Stimulated activated CD8-positive, alpha-beta memory T cell treated with anti-CD3 and anti-CD28 coated beads, Interleukin-2, amount 100 ng/mL, for 1 hour (primary cell): ENCODE measurements at regions not wholly inside any gene's neighbourhood (a gene's known extent, or its start where the extent isn't known, plus 50 kb on each side); places are given as distances from the start of the nearest gene placed in this dataset.

Source experiments
- DNase-seq, 2 donors: peaks; one replicate each; pipeline ENCODE4 v3.0.0-alpha.2; 2020; ENCODE audit warnings: low read depth in 2 of 2

DNA sequence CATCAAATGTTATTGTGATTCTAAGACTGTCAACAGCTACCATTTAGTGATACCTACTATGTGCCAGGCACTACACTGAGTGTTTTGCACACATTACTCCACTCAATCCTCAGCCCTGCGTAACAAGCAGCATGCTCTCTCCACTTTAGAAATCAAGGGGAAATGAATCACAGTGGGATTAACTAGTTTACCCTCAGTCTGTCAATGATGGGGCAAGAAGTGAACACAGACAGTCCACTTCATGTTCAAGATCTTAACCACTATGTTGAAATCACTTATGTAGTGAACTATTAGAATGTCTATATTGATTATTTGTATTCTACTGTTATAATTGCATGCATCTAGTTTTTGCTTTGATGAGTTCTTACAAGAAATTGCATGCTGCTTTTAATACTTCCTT lies 165.3 kb downstream of the LTN1 start:
- DNase-seq: no peak

DNA sequence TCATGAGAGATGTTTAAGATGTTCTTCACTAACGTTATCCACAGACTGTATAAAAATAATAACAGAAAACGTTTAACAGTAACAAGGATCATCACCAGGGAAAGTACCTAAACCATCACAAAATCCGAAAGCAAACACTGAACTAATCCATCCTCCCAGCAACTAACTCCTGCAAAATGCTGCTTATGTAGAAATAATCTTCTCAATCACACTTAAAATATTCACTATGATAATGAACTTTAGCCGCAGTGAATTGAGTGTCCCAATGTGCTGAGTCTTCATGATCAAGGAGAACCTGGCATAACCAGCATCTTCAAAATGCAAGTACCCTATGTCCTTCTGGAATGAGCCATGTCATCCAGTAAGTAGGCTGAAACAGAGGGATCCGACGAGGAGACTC lies 166.1 kb downstream of the LTN1 start:
- DNase-seq: no peak

GRCh38 chr21:28826021-28826420 lies 166.7 kb downstream of the LTN1 start:
- no peak for DNase-seq

DNA sequence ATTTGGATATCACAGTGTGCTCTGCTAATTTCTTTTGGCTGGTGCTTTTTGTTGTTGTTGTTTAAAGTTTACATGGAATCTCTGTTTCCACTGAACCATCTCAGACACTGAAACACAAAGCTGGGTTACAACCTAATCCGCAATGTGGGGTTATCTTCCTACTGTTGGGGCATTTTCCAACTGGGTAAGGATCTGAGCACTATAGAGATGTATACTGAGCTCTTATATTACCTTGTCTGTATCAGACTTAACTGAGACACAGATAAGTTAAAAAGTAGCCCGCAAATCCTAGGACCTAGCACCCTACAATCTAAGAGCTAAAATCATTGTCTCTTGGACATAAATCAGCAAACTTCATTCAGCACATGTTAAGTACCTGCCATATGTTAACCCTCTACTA lies 169.2 kb downstream of the LTN1 start:
- no peak for DNase-seq

- no peak for DNase-seq
Measured at GRCh38 chr21:28822486-28823335, 170.0 kb downstream of the LTN1 start.

DNA sequence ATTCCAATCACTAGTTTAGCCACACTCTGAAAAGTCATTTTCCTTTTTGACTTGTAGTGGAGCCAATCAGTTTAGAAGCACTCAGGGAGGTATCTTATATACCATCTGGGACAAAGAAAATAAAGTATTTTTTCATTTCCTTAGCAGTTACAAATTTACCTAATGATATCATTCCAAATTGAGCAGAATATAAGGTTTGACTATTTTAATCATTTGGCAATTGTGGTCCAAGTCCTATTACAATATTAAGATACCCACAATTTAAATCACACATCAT lies 170.6 kb downstream of the LTN1 start:
- no peak for DNase-seq

DNA sequence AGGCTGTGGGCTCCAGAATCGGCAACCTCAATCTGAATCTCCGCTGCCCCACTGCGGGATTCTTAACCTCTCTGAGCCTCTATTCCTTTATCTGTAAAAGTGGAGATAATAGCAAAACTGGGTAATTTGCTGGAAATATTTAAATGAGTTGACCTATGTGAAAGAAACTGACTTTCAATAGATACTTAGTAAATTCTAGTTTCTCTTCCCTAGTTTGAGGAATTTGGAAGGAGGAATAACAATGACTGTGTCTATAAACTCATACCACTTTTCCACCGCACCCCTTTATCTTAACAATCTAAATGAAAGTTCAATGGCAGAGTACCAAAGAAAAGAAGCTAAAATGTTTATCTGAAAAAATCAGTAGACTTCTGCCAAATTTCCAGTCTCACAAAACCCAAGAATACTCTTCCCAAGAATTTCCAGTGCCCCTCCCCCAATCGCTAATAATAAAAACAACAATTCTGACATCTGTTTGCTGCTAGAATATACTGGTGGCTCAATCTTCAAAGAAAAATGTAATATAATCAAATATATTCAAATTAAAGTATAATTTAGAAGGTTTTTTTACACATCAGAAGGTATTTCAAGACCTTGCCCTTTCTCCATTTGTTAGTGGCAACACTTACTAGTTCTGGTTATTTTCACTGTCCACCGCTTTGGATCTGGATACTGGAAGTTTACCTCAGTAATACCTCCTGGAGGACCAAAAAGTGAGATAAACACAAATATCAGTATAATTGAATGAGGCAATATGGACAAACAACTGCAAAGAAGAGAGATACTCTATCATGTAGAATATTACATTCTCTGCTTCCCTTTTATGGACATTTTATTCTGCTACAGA lies 171.2 kb downstream of the LTN1 start:
- DNase-seq: no peak

DNA sequence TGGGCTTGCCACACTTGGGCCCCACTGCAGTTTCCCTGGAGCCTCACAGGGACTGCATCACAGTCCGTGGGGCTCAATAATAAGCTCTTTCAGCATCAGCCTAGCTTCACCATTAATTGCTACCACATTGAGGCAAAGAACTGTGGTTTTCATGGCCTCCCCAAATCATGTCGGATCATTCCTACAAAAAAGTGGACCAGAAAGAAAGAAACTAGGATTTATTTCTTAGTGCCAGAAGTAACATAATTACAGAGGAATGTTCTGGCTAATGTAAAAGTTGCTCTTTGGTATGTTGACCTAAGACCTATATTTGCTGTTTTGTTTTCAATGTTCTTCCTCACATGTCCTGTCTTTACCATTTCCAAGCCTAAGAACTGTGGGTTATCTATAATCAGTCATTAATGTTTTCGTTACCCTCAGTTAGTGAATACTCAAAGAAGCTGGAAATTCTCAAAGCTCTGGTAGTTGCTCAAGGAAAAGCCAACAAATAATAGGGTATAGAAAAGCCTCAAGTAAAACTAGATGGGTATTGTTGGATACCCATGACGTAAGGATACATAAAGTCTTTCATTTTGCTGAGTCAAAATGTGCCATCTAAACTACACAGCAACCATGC lies 173.9 kb downstream of the LTN1 start:
- no peak for DNase-seq

DNA sequence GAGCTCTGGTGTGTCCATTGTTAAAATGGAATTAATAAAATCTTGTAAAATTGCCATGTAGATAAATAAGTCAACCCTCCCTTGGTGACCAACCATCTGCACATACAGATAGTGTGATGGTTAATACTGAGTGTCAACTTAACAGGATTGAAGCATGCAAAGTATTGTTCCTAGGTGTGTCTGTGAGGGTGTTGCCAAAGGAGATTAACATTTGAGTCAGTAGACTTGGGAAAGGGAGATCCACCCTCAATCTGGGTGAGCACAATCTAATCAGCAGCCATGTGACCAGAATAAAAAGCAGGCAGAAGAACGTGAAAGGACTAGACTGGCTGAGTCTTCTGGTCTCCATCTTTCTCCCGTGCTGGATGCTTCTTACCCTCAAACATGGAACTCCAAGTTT lies 174.8 kb downstream of the LTN1 start:
- DNase-seq: no peak

- DNase-seq: no peak
Measured at GRCh38 chr21:28811860-28812259, 180.8 kb downstream of the LTN1 start.

DNA sequence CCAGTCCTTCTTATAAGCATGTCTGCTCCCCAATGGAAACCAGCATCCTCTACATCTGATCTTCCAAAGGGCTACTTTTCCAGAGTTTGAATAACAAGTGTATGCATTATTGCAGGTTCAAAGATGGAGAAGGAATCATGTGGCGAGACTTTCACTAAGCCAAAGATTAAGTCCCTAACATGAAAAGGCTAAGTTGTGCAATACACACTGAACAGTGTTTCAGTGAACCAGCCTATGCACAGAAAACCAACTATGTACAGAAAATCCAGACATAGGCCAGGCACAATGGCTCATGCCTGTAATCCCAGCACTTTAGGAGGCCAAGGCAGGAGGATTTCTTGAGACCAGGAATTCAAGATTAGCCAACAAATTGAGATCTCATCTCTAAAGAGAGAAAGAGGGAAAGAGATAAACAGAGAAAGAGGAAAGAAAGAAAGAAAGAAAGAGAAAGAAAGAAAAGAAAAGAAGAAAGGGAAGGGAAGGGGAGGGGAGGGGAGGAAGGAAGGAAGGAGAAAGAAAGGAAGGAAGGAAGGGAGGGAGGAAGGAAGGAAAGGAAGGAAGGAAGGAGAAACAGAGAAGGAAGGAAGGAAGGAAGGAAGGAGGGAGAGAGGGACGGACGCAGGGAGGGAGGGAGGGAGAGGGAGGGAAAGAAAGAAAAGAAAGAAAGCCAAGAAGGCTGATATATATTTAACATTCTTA lies 181.7 kb downstream of the LTN1 start:
- DNase-seq: no peak

DNA sequence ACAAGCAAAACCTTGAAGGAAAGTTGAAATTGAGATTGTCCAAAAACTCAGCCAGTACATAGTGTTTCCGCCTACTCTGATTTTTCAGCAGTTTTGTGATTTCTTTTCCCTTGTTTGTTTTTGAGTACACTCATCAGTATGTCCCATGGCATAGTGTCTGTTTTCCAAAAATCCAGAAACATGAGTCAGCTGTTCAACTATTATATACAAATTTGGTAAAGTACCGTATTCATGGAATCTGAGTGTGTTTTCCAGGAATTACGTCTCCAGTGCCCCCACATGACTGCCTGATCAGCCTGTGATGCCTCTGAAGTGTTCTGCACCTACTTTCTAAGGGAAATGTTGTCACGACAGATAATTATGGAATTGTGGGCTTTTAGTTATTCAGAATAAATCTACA lies 186.8 kb downstream of the LTN1 start:
- no peak for DNase-seq

DNA sequence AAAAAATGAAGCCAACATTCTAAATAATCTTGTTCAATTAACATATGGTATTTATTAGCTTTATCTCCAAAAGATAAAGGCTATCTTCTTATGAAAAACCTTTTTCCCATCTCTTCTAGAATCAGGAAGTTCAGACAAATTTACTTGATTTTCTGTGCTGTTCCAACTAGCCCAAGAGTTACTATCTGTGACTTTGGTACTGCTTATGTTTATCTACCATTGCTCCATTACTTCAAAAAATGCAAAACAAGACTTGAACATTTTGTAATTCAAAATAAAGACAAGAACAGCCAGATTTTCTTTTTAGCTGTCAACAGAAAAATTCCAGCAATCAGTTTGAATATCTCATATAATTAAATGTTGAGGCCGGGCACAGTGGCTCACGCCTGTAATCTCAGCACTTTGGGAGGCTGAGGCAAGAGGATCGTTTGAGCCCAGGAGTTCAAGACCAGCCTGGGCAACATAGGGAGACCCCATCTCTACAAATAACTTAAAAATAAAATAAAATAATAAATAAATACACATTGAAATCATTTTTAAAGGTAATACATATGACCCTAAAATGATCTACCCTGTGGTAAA lies 188.5 kb downstream of the LTN1 start:
- no peak for DNase-seq

GRCh38 chr21:28801906-28802305 lies 190.8 kb downstream of the LTN1 start:
- no peak for DNase-seq

DNA sequence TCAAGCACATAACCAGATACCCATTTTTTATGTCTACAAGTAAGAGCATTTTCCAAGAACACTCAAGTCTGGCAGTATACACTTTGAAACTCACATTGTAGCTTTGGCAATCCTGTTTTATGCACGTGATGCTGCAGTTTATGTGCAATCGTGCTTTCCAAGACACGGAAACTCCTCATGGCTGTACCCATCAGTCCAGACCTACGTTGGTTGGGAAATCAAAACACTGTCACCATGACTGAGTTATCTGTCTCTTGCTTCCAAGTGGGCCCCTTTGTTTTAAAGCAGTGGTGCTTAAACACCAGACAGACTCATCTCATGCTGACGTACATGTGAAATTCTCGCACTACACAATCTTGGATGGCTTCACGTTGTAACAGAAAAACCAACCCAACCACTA lies 192.8 kb downstream of the LTN1 start:
- no peak for DNase-seq

DNA sequence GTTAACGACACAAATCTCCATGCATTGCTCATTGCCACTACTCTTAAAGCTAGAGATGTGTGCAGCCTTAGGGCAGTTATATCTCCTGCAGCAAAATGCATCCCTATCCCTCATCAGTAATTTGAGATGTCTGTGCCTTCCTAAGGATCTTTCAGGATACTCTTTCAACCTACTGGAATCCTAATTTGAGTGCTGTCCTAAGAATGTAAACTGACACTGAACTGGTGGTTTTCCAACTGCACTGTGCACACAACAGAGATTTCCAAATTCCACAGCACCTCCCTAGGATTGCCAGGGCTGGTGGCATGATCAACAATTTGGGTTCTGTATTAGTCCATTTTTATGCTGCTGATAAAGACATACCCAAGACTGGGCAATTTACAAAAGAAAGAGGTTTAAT lies 193.9 kb downstream of the LTN1 start:
- DNase-seq: no peak

DNA sequence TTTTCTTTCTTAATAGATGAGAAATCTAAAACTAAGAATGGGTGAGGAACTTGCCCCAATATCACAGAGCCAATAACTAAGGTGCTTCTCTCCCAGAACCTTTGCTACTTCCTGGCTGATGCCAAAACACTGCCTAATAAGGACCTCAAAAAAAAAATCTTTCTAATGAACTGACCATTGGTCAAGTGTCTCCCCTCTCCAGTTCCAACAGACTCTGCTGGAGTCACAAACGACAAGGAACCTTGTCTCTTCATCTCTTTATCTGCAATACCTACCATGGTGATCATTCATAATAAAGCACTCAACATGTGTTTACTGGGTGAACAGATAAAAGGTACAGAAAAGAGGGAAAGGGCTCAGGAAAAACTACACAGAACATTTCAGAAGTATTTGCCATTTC lies 197.4 kb downstream of the LTN1 start:
- no peak for DNase-seq

DNA sequence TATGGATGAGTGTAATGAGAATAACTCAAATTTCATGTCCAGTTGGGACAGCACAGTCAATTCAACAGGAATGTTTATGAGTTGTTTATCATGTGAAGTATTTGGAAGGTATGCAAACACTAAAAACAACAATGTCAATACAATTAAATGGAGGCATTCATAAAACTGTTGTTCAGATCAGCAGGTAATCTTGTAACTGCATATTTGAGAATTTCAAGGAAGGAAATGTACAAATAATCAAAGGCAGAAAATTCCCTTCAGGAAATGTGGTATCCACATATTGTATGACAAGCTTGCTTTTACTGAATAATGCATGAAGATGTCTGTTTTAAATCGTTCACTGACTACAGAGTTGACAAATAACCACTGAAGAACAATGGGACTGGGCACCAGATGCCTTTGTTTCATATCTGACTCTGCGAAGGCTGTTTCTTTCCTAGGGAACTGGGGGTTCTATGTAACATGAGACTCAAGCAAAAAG lies 198.3 kb downstream of the LTN1 start:
- DNase-seq: no peak

DNA sequence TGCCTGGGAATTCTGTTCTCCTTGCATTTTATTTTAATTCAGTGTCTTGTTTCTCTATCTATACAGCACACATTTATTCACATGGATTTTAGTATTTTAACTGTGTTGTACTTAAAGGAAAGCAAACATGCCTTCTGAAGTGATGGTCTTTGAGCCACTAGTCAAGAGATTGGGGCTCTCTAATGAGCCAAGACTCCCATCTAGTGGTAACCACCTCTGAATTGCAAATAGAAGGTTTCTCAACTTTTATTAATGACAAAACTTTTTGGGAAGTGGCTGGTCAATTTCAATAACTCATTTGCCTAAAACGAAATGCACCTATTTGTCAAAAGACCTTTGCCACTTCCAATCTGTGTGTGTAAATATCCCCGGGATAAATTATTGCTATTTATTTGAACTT lies 199.6 kb downstream of the LTN1 start:
- no peak for DNase-seq

- DNase-seq: no peak
Measured at GRCh38 chr21:28791595-28792282, 200.9 kb downstream of the LTN1 start.

GRCh38 chr21:28790335-28790734 lies 202.3 kb downstream of the LTN1 start:
- DNase-seq: no peak
